Embryonic facial prominence (tissue), 1 donor: ENCODE measurements at regions not wholly inside any gene's neighbourhood (a gene's known extent, or its start where the extent isn't known, plus 50 kb on each side); places are given as distances from the start of the nearest gene placed in this dataset.

Experiments used
- DNase-seq: peaks from one replicate; pipeline ENCODE4 v3.0.0-alpha.2; 2016; ENCODE audit errors: extremely low spot score

- no peak for DNase-seq
These were observed 135.5 kb upstream of the PKDCC start for GRCh38 chr2:41912337-41912736.

- no peak for DNase-seq
These were observed 135.0 kb upstream of the PKDCC start for GRCh38 chr2:41912776-41913175.

- no peak for DNase-seq
These were observed 134.5 kb upstream of the PKDCC start for GRCh38 chr2:41913311-41913710.

GRCh38 chr2:41913921-41914609 lies 133.8 kb upstream of the PKDCC start:
- no peak for DNase-seq

GRCh38 chr2:41914936-41915335 lies 132.9 kb upstream of the PKDCC start:
- no peak for DNase-seq

GRCh38 chr2:41916177-41916576 lies 131.6 kb upstream of the PKDCC start:
- DNase-seq, result no peak

- no peak for DNase-seq
These were observed 130.2 kb upstream of the PKDCC start for GRCh38 chr2:41917587-41917986.

GRCh38 chr2:41919135-41919534 lies 128.7 kb upstream of the PKDCC start:
- DNase-seq, result no peak

- DNase-seq, result no peak
These were observed 127.6 kb upstream of the PKDCC start for GRCh38 chr2:41920181-41920580.

GRCh38 chr2:41920812-41921211 lies 127.0 kb upstream of the PKDCC start:
- DNase-seq, result no peak

GRCh38 chr2:41922177-41922576 lies 125.6 kb upstream of the PKDCC start:
- no peak for DNase-seq

GRCh38 chr2:41923156-41923786 lies 124.5 kb upstream of the PKDCC start:
- DNase-seq, result no peak

GRCh38 chr2:41924024-41924423 lies 123.8 kb upstream of the PKDCC start:
- no peak for DNase-seq

GRCh38 chr2:41924709-41925408 lies 123.0 kb upstream of the PKDCC start:
- no peak for DNase-seq

- DNase-seq, result no peak
These were observed 122.1 kb upstream of the PKDCC start for GRCh38 chr2:41925712-41926111.

- DNase-seq, result no peak
These were observed 120.9 kb upstream of the PKDCC start for GRCh38 chr2:41926614-41927580.

GRCh38 chr2:41927581-41928264 lies 120.1 kb upstream of the PKDCC start:
- no peak for DNase-seq

GRCh38 chr2:41928526-41928925 lies 119.3 kb upstream of the PKDCC start:
- no peak for DNase-seq

- DNase-seq, result no peak
These were observed 116.8 kb upstream of the PKDCC start for GRCh38 chr2:41930807-41931566.

GRCh38 chr2:41932241-41933045 lies 115.4 kb upstream of the PKDCC start:
- no peak for DNase-seq
